ENCODE measurements at regions not wholly inside any gene's neighbourhood (a gene's known extent, or its start where the extent isn't known, plus 50 kb on each side); places are given as distances from the start of the nearest gene placed in this dataset.

- DNase-seq: no peak
Measured at GRCh38 chr3:95886616-95887015, 927.8 kb upstream of the EPHA6 start.

- no peak for DNase-seq
Measured at GRCh38 chr3:95887114-95887513, 927.3 kb upstream of the EPHA6 start.

GRCh38 chr3:95894820-95895219 lies 919.6 kb upstream of the EPHA6 start:
- DNase-seq: no peak

GRCh38 chr3:95899494-95899893 lies 914.9 kb upstream of the EPHA6 start:
- no peak for DNase-seq

GRCh38 chr3:95899911-95900310 lies 914.5 kb upstream of the EPHA6 start:
- DNase-seq: no peak

GRCh38 chr3:95901948-95902347 lies 912.4 kb upstream of the EPHA6 start:
- DNase-seq: no peak

GRCh38 chr3:95905182-95905581 lies 909.2 kb upstream of the EPHA6 start:
- no peak for DNase-seq

- DNase-seq: no peak
Measured at GRCh38 chr3:95911767-95912166, 902.6 kb upstream of the EPHA6 start.

GRCh38 chr3:95923496-95924210 lies 890.7 kb upstream of the EPHA6 start:
- no peak for DNase-seq

- DNase-seq: no peak
Measured at GRCh38 chr3:95926904-95927501, 887.4 kb upstream of the EPHA6 start.

- DNase-seq: no peak
Measured at GRCh38 chr3:95934181-95934580, 880.2 kb upstream of the EPHA6 start.

- no peak for DNase-seq
Measured at GRCh38 chr3:95939235-95939809, 875.1 kb upstream of the EPHA6 start.

- DNase-seq: no peak
Measured at GRCh38 chr3:95965704-95966336, 848.6 kb upstream of the EPHA6 start.

GRCh38 chr3:95971573-95971972 lies 842.8 kb upstream of the EPHA6 start:
- DNase-seq: no peak

GRCh38 chr3:95994338-95994737 lies 820.1 kb upstream of the EPHA6 start:
- DNase-seq: no peak

GRCh38 chr3:96000966-96001365 lies 813.4 kb upstream of the EPHA6 start:
- no peak for DNase-seq

- DNase-seq: no peak
Measured at GRCh38 chr3:96007650-96008195, 806.7 kb upstream of the EPHA6 start.

- no peak for DNase-seq
Measured at GRCh38 chr3:96012939-96013338, 801.5 kb upstream of the EPHA6 start.

- DNase-seq: no peak
Measured at GRCh38 chr3:96017556-96017955, 796.8 kb upstream of the EPHA6 start.

- DNase-seq: no peak
Measured at GRCh38 chr3:96022676-96023075, 791.7 kb upstream of the EPHA6 start.

GRCh38 chr3:96027718-96028117 lies 786.7 kb upstream of the EPHA6 start:
- no peak for DNase-seq

GRCh38 chr3:96039632-96040031 lies 774.8 kb upstream of the EPHA6 start:
- no peak for DNase-seq

GRCh38 chr3:96059301-96059700 lies 755.1 kb upstream of the EPHA6 start:
- no peak for DNase-seq

- no peak for DNase-seq
Measured at GRCh38 chr3:96069065-96069464, 745.3 kb upstream of the EPHA6 start.

Data from NCI-H1105 (cell line).